Activated T-helper 17 cell treated with anti-CD3 and anti-CD28 coated beads, Interleukin-2, amount 50 U/mL, for 72 hours (primary cell): ENCODE measurements at regions not wholly inside any gene's neighbourhood (a gene's known extent, or its start where the extent isn't known, plus 50 kb on each side); places are given as distances from the start of the nearest gene placed in this dataset.
"Not testable (repeated sequence)": the region's sequence is repeated elsewhere in the genome, so short reads cannot be mapped to it uniquely, and the experiment has no call there.

Experiments used
- ATAC-seq: fragments of 150-1000 bp; cut with Tn5 transposase; replicated peaks from 2 replicates; pipeline ENCODE4 v1.10.0; 2021; ENCODE audit warnings: mild to moderate bottlenecking, moderate library complexity
- H3K27ac Mint-ChIP-seq: one replicate; pipeline ENCODE4 v1.8.0; 2022; ENCODE audit warnings: mixed read lengths
- H3K27me3 Mint-ChIP-seq: one replicate; pipeline ENCODE4 v1.8.0; 2022; ENCODE audit warnings: mixed read lengths
- H3K36me3 Mint-ChIP-seq: one replicate; pipeline ENCODE4 v1.8.0; 2022; ENCODE audit warnings: low read depth, mild to moderate bottlenecking, mixed read lengths
- H3K4me1 Mint-ChIP-seq: one replicate; pipeline ENCODE4 v1.8.0; 2022; ENCODE audit warnings: mixed read lengths
- H3K4me3 Mint-ChIP-seq: one replicate; pipeline ENCODE4 v1.8.0; 2022; ENCODE audit warnings: mild to moderate bottlenecking, mixed read lengths
- H3K9me3 Mint-ChIP-seq: one replicate; pipeline ENCODE4 v1.8.0; 2022; ENCODE audit warnings: mixed read lengths

DNA sequence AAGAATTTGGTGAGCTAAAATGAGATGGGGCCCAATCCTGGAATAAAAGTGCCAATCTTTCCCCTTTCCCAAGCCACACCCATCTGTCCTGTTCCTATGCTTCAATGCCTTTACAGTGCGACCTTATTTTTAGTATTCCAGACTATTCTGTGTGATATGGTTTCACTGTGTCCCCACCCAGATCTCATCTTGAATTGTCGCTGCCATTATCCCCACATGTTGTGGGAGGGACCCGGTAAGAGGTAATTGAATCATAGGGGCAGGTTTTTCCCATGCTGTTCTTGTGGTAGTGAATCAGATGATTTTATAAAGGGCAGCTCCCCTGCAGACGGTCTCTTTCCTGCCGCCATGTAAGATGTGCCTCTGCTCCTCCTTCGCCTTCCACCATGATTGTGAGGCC lies 129.3 kb upstream of the KIF26B start:
- ATAC-seq, result no peak
- Mint-ChIP-seq H3K4me1 (no peaks in the 10 kb centered on the region), H3K4me3 (no peak overlapping the region), H3K36me3 (no peaks in the 10 kb centered on the region), H3K27ac (no peak overlapping the region), H3K27me3 (no peaks in the 10 kb centered on the region), H3K9me3 (no peaks in the 10 kb centered on the region)

DNA sequence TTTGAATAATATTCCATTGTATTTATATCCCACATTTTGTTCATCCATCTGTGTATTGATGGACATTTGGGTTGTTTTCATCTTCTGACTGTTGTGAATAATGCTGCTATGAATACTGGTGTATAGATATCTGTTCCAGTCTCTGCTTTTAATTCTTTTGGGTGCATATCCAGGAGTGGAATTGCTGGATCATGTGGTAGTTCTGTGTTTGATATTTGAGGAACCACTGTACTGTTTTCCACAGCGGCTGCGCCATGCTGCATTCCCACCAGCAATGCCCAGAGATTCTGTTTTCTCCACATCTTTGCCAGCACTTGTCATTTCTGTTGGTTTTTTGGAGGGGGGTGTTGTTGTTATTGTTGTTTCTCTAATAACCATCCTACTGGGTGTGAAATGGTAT lies 131.6 kb upstream of the KIF26B start:
- Mint-ChIP-seq H3K27me3 (no peaks in the 10 kb centered on the region), H3K4me1 (no peaks in the 10 kb centered on the region)

DNA sequence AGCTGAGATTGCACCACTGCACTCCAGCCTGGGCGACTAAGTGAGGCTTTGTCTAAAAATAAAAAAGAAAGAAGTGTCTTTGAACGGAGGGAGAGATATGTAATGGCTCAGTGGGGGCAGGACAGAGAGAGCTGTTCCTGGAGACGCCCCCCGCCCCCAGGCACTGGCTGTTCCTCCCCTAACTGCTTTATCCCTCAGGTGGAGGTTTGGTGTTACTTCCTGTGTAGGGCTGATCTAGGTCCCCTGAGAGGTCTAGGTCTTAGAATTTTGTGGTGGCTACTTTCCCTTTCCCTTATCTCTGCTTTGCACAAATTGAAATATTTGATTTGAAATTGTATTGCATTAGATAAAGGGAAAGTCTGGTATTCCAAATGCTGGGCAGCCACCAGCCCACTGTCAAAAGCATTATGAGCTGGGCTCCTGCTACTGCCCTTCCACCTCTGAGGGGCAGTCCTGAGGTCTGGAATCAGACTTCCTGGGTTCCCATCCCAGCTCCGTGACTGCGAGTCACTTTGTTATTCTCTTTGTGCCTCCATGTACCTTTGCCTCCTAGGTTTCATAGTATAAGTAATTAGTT lies 134.8 kb upstream of the KIF26B start:
- no peak for ATAC-seq
- Mint-ChIP-seq H3K4me1 (no peaks in the 10 kb centered on the region), H3K36me3 (no peaks in the 10 kb centered on the region), H3K9me3 (no peaks in the 10 kb centered on the region), H3K4me3 (no peak overlapping the region), H3K27me3 (no peaks in the 10 kb centered on the region), H3K27ac (no peak overlapping the region)

More for the DNA sequence above, 131.6 kb upstream of the KIF26B start:
- no peaks in the 10 kb centered on the region for H3K36me3 Mint-ChIP-seq
- no peak overlapping the region for H3K4me3 Mint-ChIP-seq
- H3K27ac Mint-ChIP-seq, result no peak overlapping the region
- ATAC-seq, result no peak
- no peaks in the 10 kb centered on the region for H3K9me3 Mint-ChIP-seq

DNA sequence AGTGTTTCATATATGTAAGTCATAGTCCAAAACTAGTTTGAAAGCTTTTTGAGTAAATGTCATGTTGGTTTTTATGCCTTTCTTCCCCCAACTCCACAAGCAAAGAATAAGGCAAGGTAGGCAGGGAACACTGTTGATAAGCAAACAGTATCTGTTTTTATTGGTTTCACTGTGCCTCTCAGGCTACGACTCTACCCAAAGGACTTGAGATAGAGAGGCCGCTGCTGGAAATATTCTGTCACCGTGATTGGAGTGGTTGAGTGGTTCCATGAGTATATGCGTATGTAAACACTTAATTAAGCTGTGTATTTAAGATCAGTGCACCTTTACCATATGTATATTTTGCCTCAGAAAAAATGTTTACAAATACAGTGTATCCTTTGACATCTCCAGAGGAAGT lies 138.1 kb upstream of the KIF26B start:
- H3K4me3 Mint-ChIP-seq, result no peak overlapping the region
- H3K9me3 Mint-ChIP-seq, result no peaks in the 10 kb centered on the region
- ATAC-seq, result no peak
- H3K36me3 Mint-ChIP-seq, result no peaks in the 10 kb centered on the region
- no peak overlapping the region for H3K27ac Mint-ChIP-seq
- no peaks in the 10 kb centered on the region for H3K27me3 Mint-ChIP-seq
- no peaks in the 10 kb centered on the region for H3K4me1 Mint-ChIP-seq

DNA sequence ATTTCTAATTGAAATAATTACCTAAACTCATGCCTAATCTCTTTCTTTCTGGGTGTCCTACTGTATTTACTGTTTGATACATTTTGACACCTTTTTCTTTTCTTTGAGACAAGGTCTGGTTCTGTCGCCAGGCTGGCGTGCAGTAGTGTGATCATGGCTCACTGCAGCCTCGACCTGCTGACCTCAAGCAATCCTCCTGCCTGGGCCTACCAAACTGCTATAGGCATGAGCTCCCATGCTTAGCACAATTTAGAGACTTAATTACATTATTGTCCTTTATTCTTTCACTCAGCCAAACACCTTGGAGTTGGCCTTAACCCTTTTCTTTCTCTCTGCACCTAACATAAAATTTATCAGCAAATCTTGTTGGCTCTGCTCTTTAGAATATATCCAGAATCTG lies 139.8 kb upstream of the KIF26B start:
- H3K4me1 Mint-ChIP-seq, result no peaks in the 10 kb centered on the region
- H3K27ac Mint-ChIP-seq, result no peak overlapping the region
- no peaks in the 10 kb centered on the region for H3K9me3 Mint-ChIP-seq
- no peaks in the 10 kb centered on the region for H3K36me3 Mint-ChIP-seq
- no peaks in the 10 kb centered on the region for H3K27me3 Mint-ChIP-seq
- ATAC-seq, result no peak
- H3K4me3 Mint-ChIP-seq, result no peak overlapping the region

DNA sequence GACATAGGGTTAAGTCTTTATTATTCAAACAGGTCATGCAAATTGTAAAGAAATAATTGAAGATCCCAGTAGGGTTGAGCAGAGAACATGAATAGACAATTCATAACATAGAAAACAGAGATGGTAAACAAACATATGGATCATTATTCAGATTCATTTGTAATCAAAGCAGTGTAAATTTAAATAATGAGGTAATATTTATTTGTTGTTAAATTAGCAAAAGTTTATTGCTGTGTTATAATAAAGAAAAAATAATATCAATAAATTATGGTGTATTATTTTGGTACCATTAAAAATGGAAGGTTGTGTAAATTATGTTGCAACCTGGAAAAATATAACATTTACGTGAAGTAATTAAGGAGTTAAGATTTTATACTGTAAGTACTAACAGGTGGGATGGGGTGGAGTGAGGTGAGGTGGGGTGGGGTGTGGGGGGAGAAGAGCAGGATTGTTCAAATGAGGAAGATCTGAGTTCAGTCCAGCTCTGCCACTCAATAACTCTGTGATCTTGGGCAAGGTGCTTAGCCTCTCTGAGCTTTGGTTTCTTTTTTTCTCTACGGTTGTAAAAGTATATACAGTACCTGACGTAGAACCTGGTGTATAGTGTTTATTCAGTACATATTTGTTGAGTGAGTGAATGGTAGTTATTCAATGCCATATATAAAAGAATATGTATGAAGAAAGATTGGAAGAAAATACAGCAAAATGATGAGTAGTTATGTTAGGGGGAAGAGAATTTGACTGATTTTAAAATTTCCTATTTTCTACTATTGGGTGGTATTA lies 140.3 kb upstream of the KIF26B start:
- Mint-ChIP-seq H3K9me3 (no peaks in the 10 kb centered on the region), H3K4me1 (no peaks in the 10 kb centered on the region), H3K27ac (no peak overlapping the region), H3K36me3 (no peaks in the 10 kb centered on the region), H3K4me3 (no peak overlapping the region), H3K27me3 (no peaks in the 10 kb centered on the region)
- no peak for ATAC-seq

DNA sequence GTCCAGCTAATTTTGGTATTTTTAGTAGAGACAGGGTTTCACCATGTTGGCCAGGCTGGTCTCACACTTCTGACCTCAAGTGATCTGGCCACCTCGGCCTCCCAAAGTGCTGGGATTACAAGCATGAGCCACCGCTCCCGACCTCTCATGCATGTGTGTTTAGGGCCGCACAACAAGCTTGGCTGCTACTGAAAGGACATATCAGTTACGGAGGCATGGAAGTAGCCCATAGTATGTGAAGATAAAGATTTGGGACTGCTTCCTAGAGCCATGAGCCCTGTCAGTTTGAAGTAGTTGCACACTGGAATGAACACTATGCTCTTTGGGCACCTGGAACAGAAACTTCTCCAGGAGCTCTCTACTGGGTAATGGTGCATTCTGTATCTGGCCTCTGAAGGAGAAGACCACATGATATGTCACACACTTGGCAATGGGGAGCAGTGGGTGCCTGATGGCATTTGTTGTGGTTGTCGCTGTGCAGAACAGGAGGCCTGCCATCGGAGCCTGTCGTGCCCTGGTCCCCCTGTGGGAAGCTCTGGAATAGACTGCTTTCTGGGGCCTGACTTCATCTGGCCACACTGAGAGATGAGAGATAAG lies 144.7 kb upstream of the KIF26B start:
- H3K27ac Mint-ChIP-seq, result no peak overlapping the region
- no peaks in the 10 kb centered on the region for H3K36me3 Mint-ChIP-seq
- H3K4me1 Mint-ChIP-seq, result no peaks in the 10 kb centered on the region
- no peaks in the 10 kb centered on the region for H3K27me3 Mint-ChIP-seq
- ATAC-seq, result no peak
- no peak overlapping the region for H3K4me3 Mint-ChIP-seq
- H3K9me3 Mint-ChIP-seq, result no peaks in the 10 kb centered on the region

DNA sequence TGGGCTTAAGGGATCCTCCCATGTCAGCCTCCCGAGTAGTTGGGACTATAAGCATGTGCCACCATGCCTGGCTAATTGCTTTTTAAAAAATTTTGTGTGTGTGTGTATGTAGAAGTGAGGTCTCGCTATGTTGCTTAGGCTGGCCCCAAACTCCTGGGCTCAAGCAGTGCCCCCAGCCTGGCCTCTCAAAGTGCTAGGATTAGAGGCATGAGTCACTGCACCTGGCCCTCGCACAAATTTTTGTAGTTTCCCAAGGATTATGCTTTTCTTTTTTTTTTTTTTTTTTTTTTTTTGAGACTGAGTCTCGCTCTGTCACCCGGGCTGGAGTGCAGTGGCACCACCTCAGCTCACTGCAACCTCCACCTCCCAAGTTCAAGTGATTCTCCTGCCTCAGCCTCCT lies 144.4 kb upstream of the HNRNPU start:
- H3K4me3 Mint-ChIP-seq, result no peak overlapping the region
- no peak overlapping the region for H3K27ac Mint-ChIP-seq
- H3K27me3 Mint-ChIP-seq, result no peaks in the 10 kb centered on the region
- H3K36me3 Mint-ChIP-seq, result no peaks in the 10 kb centered on the region
- ATAC-seq, result no peak
- no peaks in the 10 kb centered on the region for H3K4me1 Mint-ChIP-seq
- H3K9me3 Mint-ChIP-seq, result no peaks in the 10 kb centered on the region

DNA sequence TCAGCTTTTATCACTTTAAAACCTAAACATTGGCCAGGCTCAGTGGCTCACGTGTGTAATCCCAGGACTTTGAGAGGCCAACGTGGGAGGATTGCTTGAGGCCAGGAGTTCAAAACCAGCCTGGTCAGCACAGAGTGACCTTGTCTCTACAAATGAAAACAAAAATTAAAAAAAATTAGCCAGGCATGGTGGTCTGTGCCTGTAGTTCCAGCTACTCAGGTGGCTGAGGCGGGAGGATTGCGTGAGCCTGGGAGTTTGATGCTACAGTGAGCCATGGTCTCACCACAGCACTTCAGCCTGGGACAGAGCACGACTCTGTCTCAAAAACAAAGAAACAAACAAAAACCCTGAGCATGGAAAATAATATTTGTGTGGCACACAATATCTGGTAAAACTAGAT lies 143.5 kb upstream of the HNRNPU start:
- no peak overlapping the region for H3K4me3 Mint-ChIP-seq
- no peaks in the 10 kb centered on the region for H3K36me3 Mint-ChIP-seq
- no peaks in the 10 kb centered on the region for H3K27me3 Mint-ChIP-seq

DNA sequence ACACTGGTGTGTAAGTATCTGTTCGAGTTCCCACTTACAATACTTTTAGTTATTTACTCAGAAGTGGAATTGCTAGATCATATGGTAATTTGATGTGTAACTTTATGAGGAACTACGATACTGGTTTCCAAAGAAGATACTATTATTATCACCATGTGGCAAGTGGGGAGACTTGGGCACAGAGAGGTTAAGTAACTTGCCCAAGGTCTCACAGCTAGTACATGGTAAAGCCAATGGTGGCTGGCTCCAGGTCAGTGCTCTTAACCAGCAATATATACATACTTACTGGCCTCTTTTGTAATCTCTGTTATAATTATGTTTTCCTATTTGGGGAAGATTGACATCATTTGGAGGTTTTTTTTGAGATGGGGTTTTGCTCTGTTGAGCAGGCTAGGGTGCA lies 138.9 kb upstream of the HNRNPU start:
- no peak overlapping the region for H3K4me3 Mint-ChIP-seq
- no peaks in the 10 kb centered on the region for H3K27me3 Mint-ChIP-seq
- H3K4me1 Mint-ChIP-seq, result no peaks in the 10 kb centered on the region
- ATAC-seq, result no peak
- H3K36me3 Mint-ChIP-seq, result no peaks in the 10 kb centered on the region
- H3K27ac Mint-ChIP-seq, result no peak overlapping the region
- H3K9me3 Mint-ChIP-seq, result no peaks in the 10 kb centered on the region

More for the DNA sequence above, 143.5 kb upstream of the HNRNPU start:
- Mint-ChIP-seq H3K4me1 (no peaks in the 10 kb centered on the region), H3K27ac (no peak overlapping the region), H3K9me3 (no peaks in the 10 kb centered on the region)
- ATAC-seq, result no peak

DNA sequence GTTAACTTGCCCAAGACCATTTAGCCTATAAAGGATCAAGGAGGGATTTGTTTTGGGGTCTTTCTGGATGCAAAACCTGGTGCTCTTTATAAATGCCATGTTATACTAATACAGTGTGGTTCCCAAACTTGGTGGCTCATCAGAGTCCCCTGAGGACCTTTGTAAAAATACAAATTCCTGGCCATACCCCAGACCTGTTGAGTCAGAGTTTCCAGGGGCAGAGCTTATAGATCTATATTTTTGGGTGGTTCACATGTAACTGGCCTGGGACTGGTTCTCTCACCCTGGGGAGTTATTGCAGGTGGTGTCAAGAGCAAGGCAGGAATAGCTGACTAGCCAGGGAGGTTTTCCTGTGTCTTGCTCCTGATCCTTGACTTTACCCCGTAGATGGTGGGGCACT lies 136.9 kb upstream of the HNRNPU start:
- Mint-ChIP-seq H3K36me3 (no peaks in the 10 kb centered on the region), H3K9me3 (no peaks in the 10 kb centered on the region), H3K4me1 (no peaks in the 10 kb centered on the region), H3K4me3 (no peak overlapping the region), H3K27ac (no peak overlapping the region), H3K27me3 (no peaks in the 10 kb centered on the region)
- no peak for ATAC-seq

DNA sequence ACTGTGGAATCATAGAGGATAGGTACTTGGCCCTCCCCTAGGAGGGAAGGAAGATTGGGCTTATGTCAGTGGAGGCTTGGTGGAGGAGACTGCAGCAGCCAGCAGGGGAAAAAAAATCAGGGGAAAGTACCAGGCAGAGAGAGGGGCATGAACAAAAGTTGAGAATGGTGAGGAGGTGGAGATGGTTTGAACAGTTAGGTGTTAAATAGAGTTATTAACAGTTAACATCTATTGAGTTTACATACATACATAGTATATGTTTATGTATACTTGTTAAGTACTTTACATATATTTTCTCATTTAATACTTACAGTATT lies 136.5 kb upstream of the HNRNPU start:
- H3K27me3 Mint-ChIP-seq, result no peaks in the 10 kb centered on the region
- no peaks in the 10 kb centered on the region for H3K4me1 Mint-ChIP-seq
- H3K36me3 Mint-ChIP-seq, result no peaks in the 10 kb centered on the region
- no peak overlapping the region for H3K4me3 Mint-ChIP-seq
- no peak overlapping the region for H3K27ac Mint-ChIP-seq
- no peaks in the 10 kb centered on the region for H3K9me3 Mint-ChIP-seq
- ATAC-seq, result no peak

DNA sequence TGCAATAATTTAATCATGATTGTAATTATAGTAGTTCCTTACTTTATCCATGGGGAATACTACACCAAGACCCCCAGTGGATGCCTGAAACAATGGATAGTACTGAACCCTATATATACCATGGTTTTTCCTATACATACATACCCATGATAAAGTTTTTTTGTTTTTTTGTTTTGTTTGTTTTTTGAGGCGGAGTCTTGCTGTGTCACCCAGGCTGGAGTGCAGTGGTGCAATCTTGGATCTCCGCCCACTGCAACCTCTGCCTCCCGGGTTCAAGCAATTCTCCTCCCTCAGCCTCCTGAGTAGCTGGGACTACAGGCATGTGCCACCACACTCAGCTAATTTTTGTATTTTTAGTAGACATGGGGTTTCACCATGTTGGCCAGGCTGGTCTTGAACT lies 135.3 kb upstream of the HNRNPU start:
- not testable (repeated sequence) for H3K27ac Mint-ChIP-seq, H3K36me3 Mint-ChIP-seq, H3K9me3 Mint-ChIP-seq, H3K4me3 Mint-ChIP-seq, H3K4me1 Mint-ChIP-seq, H3K27me3 Mint-ChIP-seq, ATAC-seq

DNA sequence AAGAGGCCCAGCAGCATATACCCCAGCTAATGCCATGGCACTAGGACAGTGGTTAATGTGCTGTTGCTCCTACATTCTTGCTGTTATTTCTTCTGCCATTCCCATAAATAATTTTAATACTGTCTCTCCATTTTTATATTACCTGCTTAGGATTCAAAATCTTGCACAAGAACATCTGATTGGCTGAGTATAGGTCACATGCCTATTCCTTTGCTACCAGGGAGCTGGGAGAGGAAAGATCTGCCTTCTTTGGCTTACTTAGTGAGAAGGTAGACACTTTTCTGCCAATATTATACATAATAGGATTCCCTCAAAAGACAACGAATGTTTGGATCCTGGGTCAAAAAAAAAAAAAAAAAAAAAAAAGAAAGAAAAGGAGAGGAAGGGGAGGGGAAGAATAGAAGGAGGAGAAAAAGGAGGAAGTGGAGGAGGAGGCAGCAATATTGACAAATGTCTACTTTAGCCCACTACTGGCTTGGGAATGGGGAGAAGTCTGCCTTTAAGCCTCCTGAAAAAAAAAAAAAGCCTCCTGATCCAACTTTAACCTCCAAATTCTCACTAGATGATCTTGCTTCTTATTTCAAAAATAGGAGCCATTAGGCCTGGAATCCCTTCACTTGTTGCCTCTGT lies 134.5 kb upstream of the HNRNPU start:
- Mint-ChIP-seq H3K4me1 (no peaks in the 10 kb centered on the region), H3K27ac (no peak overlapping the region), H3K4me3 (no peak overlapping the region), H3K9me3 (no peaks in the 10 kb centered on the region), H3K36me3 (no peaks in the 10 kb centered on the region), H3K27me3 (no peaks in the 10 kb centered on the region)
- no peak for ATAC-seq
